Upper lobe of left lung (tissue), 4 donors: ENCODE measurements at regions not wholly inside any gene's neighbourhood (a gene's known extent, or its start where the extent isn't known, plus 50 kb on each side); places are given as distances from the start of the nearest gene placed in this dataset.

Experiments used
- CTCF ChIP-seq, 6 experiments: fragments of 450-650 bp in 4 of 6; fragments of 200-600 bp in 2 of 6; sonication (generic) in 2 of 6; IDR thresholded peaks; one replicate each; pipeline ENCODE4 v1.5.1; 2016 to 2019; ENCODE audit warnings: antibody characterized with exemption in 6 of 6
- EP300 ChIP-seq, 4 donors: sonication (generic); formaldehyde crosslinking; IDR thresholded peaks; one replicate each; pipeline ENCODE4 v1.5.1; 2017; ENCODE audit warnings: antibody characterized with exemption in 4 of 4, control low read depth in 2 of 4
- POLR2A ChIP-seq, 4 donors: fragments of 450-650 bp; IDR thresholded peaks; one replicate each; pipeline ENCODE4 v1.5.1; 2016 to 2017; ENCODE audit warnings: antibody characterized with exemption in 4 of 4, mild to moderate bottlenecking in 2 of 4
- POLR2AphosphoS5 ChIP-seq, 2 donors: sonication (generic); formaldehyde crosslinking; IDR thresholded peaks; one replicate each; pipeline ENCODE4 v1.5.1; 2017; ENCODE audit warnings: antibody characterized with exemption in 2 of 2

- TF ChIP-seq POLR2A (IDR thresholded peaks at IDR 0.05) (no peak), EP300 (IDR thresholded peaks at IDR 0.05) (no peak), POLR2AphosphoS5 (IDR thresholded peaks at IDR 0.05) (no peak), CTCF (IDR thresholded peaks at IDR 0.05) (no peak)
Observed at GRCh38 chr15:101543926-101544612, 54.6 kb upstream of the PCSK6 start.
